GM19463 (cell line): ENCODE measurements at regions not wholly inside any gene's neighbourhood (a gene's known extent, or its start where the extent isn't known, plus 50 kb on each side); places are given as distances from the start of the nearest gene placed in this dataset.
"Not testable (repeated sequence)": the region's sequence is repeated elsewhere in the genome, so short reads cannot be mapped to it uniquely, and the experiment has no call there.

Experiments used
- ATAC-seq: cut with Tn5 transposase; IDR thresholded peaks from one replicate; pipeline ENCODE4 v1.9.1; 2021; ENCODE audit warnings: mild to moderate bottlenecking, moderate library complexity; ENCODE audit not compliant: unreplicated experiment

GRCh38 chr7:39758234-39758970 lies 135.0 kb downstream of the RALA start:
- ATAC-seq, result no peak

- ATAC-seq, result no peak
These were observed 138.1 kb downstream of the RALA start for GRCh38 chr7:39761449-39761848.

GRCh38 chr7:39762466-39762865 lies 139.1 kb downstream of the RALA start:
- ATAC-seq, result not testable (repeated sequence)

- not testable (repeated sequence) for ATAC-seq
These were observed 139.5 kb downstream of the RALA start for GRCh38 chr7:39762881-39763280.

- not testable (repeated sequence) for ATAC-seq
These were observed 142.5 kb downstream of the RALA start for GRCh38 chr7:39765833-39766232.

GRCh38 chr7:39768439-39768838 lies 145.1 kb downstream of the RALA start:
- ATAC-seq, result not testable (repeated sequence)

GRCh38 chr7:39774341-39774851 lies 151.0 kb downstream of the RALA start:
- ATAC-seq, result not testable (repeated sequence)

- not testable (repeated sequence) for ATAC-seq
These were observed 158.2 kb downstream of the RALA start for GRCh38 chr7:39781557-39781956.

- not testable (repeated sequence) for ATAC-seq
These were observed 163.1 kb downstream of the RALA start for GRCh38 chr7:39786440-39786839.

- ATAC-seq, result not testable (repeated sequence)
These were observed 159.0 kb upstream of the CDK13 start for GRCh38 chr7:39791035-39791434.

- ATAC-seq, result not testable (repeated sequence)
These were observed 158.1 kb upstream of the CDK13 start for GRCh38 chr7:39791911-39792310.

- not testable (repeated sequence) for ATAC-seq
These were observed 157.0 kb upstream of the CDK13 start for GRCh38 chr7:39793026-39793425.

- ATAC-seq, result not testable (repeated sequence)
These were observed 156.2 kb upstream of the CDK13 start for GRCh38 chr7:39793851-39794250.

- not testable (repeated sequence) for ATAC-seq
These were observed 153.1 kb upstream of the CDK13 start for GRCh38 chr7:39796947-39797346.

GRCh38 chr7:39798077-39798476 lies 152.0 kb upstream of the CDK13 start:
- not testable (repeated sequence) for ATAC-seq

- no peak for ATAC-seq
These were observed 141.1 kb upstream of the CDK13 start for GRCh38 chr7:39808796-39809481.

- no peak for ATAC-seq
These were observed 139.8 kb upstream of the CDK13 start for GRCh38 chr7:39810204-39810642.

- no peak for ATAC-seq
These were observed 139.3 kb upstream of the CDK13 start for GRCh38 chr7:39810710-39811109.

- ATAC-seq, result no peak
These were observed 138.9 kb upstream of the CDK13 start for GRCh38 chr7:39811161-39811614.

- no peak for ATAC-seq
These were observed 133.5 kb upstream of the CDK13 start for GRCh38 chr7:39816462-39817060.

GRCh38 chr7:39819514-39819913 lies 130.5 kb upstream of the CDK13 start:
- ATAC-seq, result no peak
